SU-DHL-6 (cell line): ENCODE measurements at regions not wholly inside any gene's neighbourhood (a gene's known extent, or its start where the extent isn't known, plus 50 kb on each side); places are given as distances from the start of the nearest gene placed in this dataset.

Experiments used
- H2AFZ ChIP-seq: fragments of 200-600 bp; sonication (generic); 2 replicates; pipeline ENCODE4 v1.6.1; 2014; ENCODE audit warnings: low read depth, mild to moderate bottlenecking, moderate library complexity, mixed read lengths, antibody characterized with exemption, low read length; ENCODE audit not compliant: severe bottlenecking
- H3F3A ChIP-seq: fragments of 200-600 bp; shearing (Covaris generic); 2 replicates; pipeline ENCODE4 v1.6.0; 2016; ENCODE audit warnings: antibody characterized with exemption, mild to moderate bottlenecking; ENCODE audit not compliant: insufficient read depth
- H3K27ac ChIP-seq: fragments of 200-600 bp; sonication (generic); 2 replicates; pipeline ENCODE4 v1.5.1; 2016; ENCODE audit warnings: low read depth, mild to moderate bottlenecking, low read length, moderate library complexity, mixed read lengths
- H3K27me3 ChIP-seq: fragments of 200-600 bp; sonication (generic), shearing (Covaris generic); 2 replicates; pipeline ENCODE4 v1.6.0; 2014; ENCODE audit warnings: mild to moderate bottlenecking, low read length
- H3K36me3 ChIP-seq: fragments of 200-600 bp; sonication (generic); 2 replicates; pipeline ENCODE4 v1.6.1; 2014; ENCODE audit warnings: mild to moderate bottlenecking, low read length, mixed read lengths
- H3K4me2 ChIP-seq: fragments of 300-600, 200-600 bp; shearing (Covaris generic), sonication (generic); 2 replicates; pipeline ENCODE4 v1.6.0; 2014; ENCODE audit warnings: low read length, low read depth, mild to moderate bottlenecking; ENCODE audit not compliant: poor library complexity, severe bottlenecking
- H3K4me3 ChIP-seq: fragments of 200-600 bp; sonication (generic); 2 replicates; pipeline ENCODE4 v1.5.1; 2014; ENCODE audit warnings: antibody characterized with exemption, low read length, mild to moderate bottlenecking, mixed read lengths; ENCODE audit not compliant: insufficient read depth, poor library complexity, severe bottlenecking
- H3K79me2 ChIP-seq: fragments of 200-600 bp; sonication (generic); 2 replicates; pipeline ENCODE4 v1.6.1; 2014; ENCODE audit warnings: mild to moderate bottlenecking, low read length, moderate library complexity; ENCODE audit not compliant: insufficient read depth
- H3K9ac ChIP-seq: fragments of 200-600 bp; sonication (generic); 2 replicates; pipeline ENCODE4 v1.7.0; 2014; ENCODE audit warnings: mild to moderate bottlenecking, low read length
- H3K9me2 ChIP-seq: fragments of 200-600 bp; sonication (generic); replicated peaks from 2 replicates; pipeline ENCODE4 v1.6.1; 2014; ENCODE audit warnings: low read length; ENCODE audit not compliant: insufficient read depth
- H3K9me3 ChIP-seq: fragments of 200-600 bp; sonication (generic); 2 replicates; pipeline ENCODE4 v1.6.1; 2014; ENCODE audit warnings: low read length, mixed read lengths; ENCODE audit not compliant: insufficient read depth
- H4K20me1 ChIP-seq: fragments of 200-600 bp; sonication (generic); 2 replicates; pipeline ENCODE4 v1.6.1; 2014; ENCODE audit warnings: low read depth, mild to moderate bottlenecking, antibody characterized with exemption, low read length, moderate library complexity, mixed read lengths
- EZH2phosphoT487 ChIP-seq: fragments of 200-600 bp; sonication (generic), shearing (Covaris generic); conservative IDR thresholded peaks from 2 replicates; pipeline ENCODE4 v1.6.1; 2018; ENCODE audit warnings: mild to moderate bottlenecking, antibody characterized with exemption, low read length, moderate library complexity, mixed read lengths
- TF ChIP-seq, protein P1 (sequence below): fragments of 200-600 bp; sonication (generic); IDR thresholded peaks from one replicate; pipeline ENCODE4 v1.5.1; 2017; ENCODE audit warnings: antibody characterized with exemption, mild to moderate bottlenecking, low read length, moderate library complexity; ENCODE audit not compliant: insufficient read depth, poor library complexity, severe bottlenecking

DNA sequence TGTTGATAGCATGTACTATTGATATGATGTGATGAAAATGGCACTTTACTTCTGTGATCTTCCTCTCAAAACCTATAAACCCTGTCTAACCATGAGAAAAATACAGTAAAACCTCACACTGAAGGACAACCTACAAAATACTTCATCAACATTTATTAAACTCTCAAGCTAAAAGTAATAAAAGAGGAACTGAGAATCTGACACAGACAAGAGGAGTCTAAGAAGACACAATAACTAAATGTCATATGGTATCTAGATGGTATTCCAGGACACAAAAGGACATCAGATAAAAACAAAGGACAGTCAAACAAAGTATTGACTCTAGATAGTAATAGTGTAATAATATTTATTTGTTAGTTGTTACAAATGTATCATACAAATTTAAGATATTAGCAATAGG lies 655.3 kb downstream of the SH3BGRL start:
- no peaks in the 10 kb centered on the region for H3F3A ChIP-seq
- no peak overlapping the region for H3K4me2 ChIP-seq
- no peak overlapping the region for H2AFZ ChIP-seq
- H3K27me3 ChIP-seq, result no peaks in the 10 kb centered on the region
- no peak overlapping the region for H3K27ac ChIP-seq
- no peak for TF ChIP-seq EZH2phosphoT487
- TF ChIP-seq, protein P1, sequence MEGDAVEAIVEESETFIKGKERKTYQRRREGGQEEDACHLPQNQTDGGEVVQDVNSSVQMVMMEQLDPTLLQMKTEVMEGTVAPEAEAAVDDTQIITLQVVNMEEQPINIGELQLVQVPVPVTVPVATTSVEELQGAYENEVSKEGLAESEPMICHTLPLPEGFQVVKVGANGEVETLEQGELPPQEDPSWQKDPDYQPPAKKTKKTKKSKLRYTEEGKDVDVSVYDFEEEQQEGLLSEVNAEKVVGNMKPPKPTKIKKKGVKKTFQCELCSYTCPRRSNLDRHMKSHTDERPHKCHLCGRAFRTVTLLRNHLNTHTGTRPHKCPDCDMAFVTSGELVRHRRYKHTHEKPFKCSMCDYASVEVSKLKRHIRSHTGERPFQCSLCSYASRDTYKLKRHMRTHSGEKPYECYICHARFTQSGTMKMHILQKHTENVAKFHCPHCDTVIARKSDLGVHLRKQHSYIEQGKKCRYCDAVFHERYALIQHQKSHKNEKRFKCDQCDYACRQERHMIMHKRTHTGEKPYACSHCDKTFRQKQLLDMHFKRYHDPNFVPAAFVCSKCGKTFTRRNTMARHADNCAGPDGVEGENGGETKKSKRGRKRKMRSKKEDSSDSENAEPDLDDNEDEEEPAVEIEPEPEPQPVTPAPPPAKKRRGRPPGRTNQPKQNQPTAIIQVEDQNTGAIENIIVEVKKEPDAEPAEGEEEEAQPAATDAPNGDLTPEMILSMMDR, result no peak
- no peaks in the 10 kb centered on the region for H3K36me3 ChIP-seq
- no peak overlapping the region for H3K9ac ChIP-seq
- H3K9me3 ChIP-seq, result no peaks in the 10 kb centered on the region
- no peaks in the 10 kb centered on the region for H4K20me1 ChIP-seq
- H3K79me2 ChIP-seq, result no peaks in the 10 kb centered on the region
- no peaks in the 10 kb centered on the region for H3K9me2 ChIP-seq
- H3K4me3 ChIP-seq, result no peak overlapping the region

DNA sequence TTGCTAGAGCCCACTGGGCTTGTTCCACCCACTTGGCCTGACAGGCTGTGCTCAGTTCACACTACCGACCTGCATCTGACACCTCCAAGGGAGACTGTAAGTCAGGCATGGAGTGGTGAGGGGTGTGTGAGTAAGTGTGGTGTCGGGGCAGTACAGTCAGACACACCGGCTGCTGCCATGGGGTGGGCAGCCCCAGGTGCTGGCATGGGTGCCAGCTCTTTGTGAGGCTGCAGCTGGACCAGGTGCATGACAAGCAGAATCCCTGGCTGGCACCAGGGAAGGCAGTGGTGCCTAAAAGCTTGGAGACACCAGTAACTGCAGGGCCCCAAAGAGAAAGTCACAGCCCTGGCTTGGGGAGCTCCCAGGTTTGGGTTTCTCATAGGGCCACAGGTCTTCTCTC lies 665.0 kb downstream of the SH3BGRL start:
- Histone ChIP-seq H3K9ac (no peak overlapping the region), H2AFZ (no peak overlapping the region), H4K20me1 (no peaks in the 10 kb centered on the region), H3F3A (no peaks in the 10 kb centered on the region), H3K4me3 (no peak overlapping the region), H3K9me2 (no peaks in the 10 kb centered on the region), H3K9me3 (no peaks in the 10 kb centered on the region), H3K27ac (no peak overlapping the region), H3K79me2 (no peaks in the 10 kb centered on the region), H3K36me3 (no peaks in the 10 kb centered on the region), H3K27me3 (no peaks in the 10 kb centered on the region), H3K4me2 (no peak overlapping the region)
- TF ChIP-seq EZH2phosphoT487, result no peak
- TF ChIP-seq, protein P1, result no peak

DNA sequence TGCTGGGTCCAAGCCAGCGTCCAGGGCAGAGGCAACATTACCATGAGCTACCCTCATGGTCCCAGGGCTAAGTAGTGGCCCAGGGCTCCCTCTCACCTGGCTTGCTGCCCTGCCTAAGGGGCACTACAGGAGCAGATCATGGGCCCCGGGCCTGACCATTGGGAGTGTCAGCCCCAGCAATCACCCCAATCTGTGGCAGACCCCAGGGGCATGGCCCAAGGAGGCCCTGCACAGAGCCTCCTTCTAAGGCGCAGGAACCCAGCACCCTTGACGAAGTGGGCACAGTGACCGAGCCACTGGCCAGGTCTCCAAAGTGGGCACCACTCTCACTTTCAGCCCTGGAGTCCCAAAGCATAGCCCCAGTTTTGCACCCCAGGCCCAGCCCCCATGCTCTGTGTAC lies 667.1 kb downstream of the SH3BGRL start:
- Histone ChIP-seq H3K4me3 (no peak overlapping the region), H3K27me3 (no peaks in the 10 kb centered on the region), H4K20me1 (no peaks in the 10 kb centered on the region), H3K79me2 (no peaks in the 10 kb centered on the region), H3K9me3 (no peaks in the 10 kb centered on the region), H3K27ac (no peak overlapping the region), H3K9me2 (no peaks in the 10 kb centered on the region), H3K4me2 (no peak overlapping the region), H3K9ac (no peak overlapping the region), H3K36me3 (no peaks in the 10 kb centered on the region), H2AFZ (no peak overlapping the region), H3F3A (no peaks in the 10 kb centered on the region)
- TF ChIP-seq, protein P1, result no peak
- TF ChIP-seq EZH2phosphoT487, result no peak

DNA sequence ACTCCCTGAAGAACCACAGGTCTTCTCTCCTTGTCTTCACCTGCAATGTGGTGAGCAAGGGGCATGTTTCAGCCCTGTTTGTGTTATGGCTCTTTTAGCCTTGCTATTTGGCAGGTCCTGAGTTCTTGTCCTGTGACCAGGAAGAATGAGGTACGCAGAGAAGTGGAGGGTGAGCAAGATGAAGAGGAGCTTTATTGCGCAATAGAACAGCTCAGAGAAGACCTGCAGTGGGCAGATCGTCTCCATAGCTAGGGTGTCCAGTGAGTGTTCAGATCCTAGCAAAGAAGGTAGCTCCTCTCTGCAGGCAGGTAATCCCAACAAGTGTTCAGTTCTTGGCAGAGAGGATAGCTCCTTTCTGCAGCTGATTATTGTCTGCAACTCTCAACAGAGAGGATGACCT lies 672.9 kb downstream of the SH3BGRL start:
- no peaks in the 10 kb centered on the region for H3K27me3 ChIP-seq
- no peaks in the 10 kb centered on the region for H3K36me3 ChIP-seq
- H3K9me3 ChIP-seq, result no peaks in the 10 kb centered on the region
- H4K20me1 ChIP-seq, result no peaks in the 10 kb centered on the region
- no peaks in the 10 kb centered on the region for H3K9me2 ChIP-seq
- H3F3A ChIP-seq, result no peaks in the 10 kb centered on the region
- no peak overlapping the region for H3K27ac ChIP-seq
- H3K79me2 ChIP-seq, result no peaks in the 10 kb centered on the region
- no peak overlapping the region for H3K4me3 ChIP-seq
- H2AFZ ChIP-seq, result no peak overlapping the region
- H3K4me2 ChIP-seq, result no peak overlapping the region
- H3K9ac ChIP-seq, result no peak overlapping the region
- TF ChIP-seq EZH2phosphoT487, result no peak
- TF ChIP-seq, protein P1, result no peak
